Trophoblast cell (in vitro differentiated cells and primary cell): ENCODE measurements at regions not wholly inside any gene's neighbourhood (a gene's known extent, or its start where the extent isn't known, plus 50 kb on each side); places are given as distances from the start of the nearest gene placed in this dataset.

ENCODE experiments used
- DNase-seq, 2 donors: peaks; one replicate each; pipeline ENCODE4 v3.0.0-alpha.2; 2016
- H2AFZ ChIP-seq: 2 replicates; pipeline ENCODE4 v1.6.1; 2013; ENCODE audit warnings: low read length, moderate library complexity, mild to moderate bottlenecking; ENCODE audit not compliant: insufficient read depth, poor library complexity
- H2AK5ac ChIP-seq: 2 replicates; pipeline ENCODE4 v1.6.1; 2013; ENCODE audit warnings: mild to moderate bottlenecking, low read length
- H2BK120ac ChIP-seq: 2 replicates; pipeline ENCODE4 v1.6.1; 2013; ENCODE audit warnings: low read length, mild to moderate bottlenecking, moderate library complexity; ENCODE audit not compliant: insufficient read depth, poor library complexity
- H2BK12ac ChIP-seq: 2 replicates; pipeline ENCODE4 v1.6.1; 2013; ENCODE audit warnings: mild to moderate bottlenecking, low read length, moderate library complexity
- H2BK5ac ChIP-seq: 2 replicates; pipeline ENCODE4 v1.6.1; 2013; ENCODE audit warnings: low read length, low read depth, moderate library complexity, mild to moderate bottlenecking; ENCODE audit not compliant: poor library complexity
- H3K14ac ChIP-seq: 2 replicates; pipeline ENCODE4 v1.6.1; 2013; ENCODE audit warnings: mild to moderate bottlenecking, low read length
- H3K18ac ChIP-seq: 2 replicates; pipeline ENCODE4 v1.6.1; 2013; ENCODE audit warnings: mild to moderate bottlenecking, low read length
- H3K23ac ChIP-seq: 2 replicates; pipeline ENCODE4 v1.6.1; 2013; ENCODE audit warnings: low read length
- H3K27ac ChIP-seq: 2 replicates; pipeline ENCODE4 v1.5.1; 2013; ENCODE audit warnings: low read depth, mild to moderate bottlenecking, inconsistent platforms, low read length, moderate library complexity
- H3K27me3 ChIP-seq: 2 replicates; pipeline ENCODE4 v1.6.1; 2013; ENCODE audit warnings: inconsistent platforms, mild to moderate bottlenecking, low read length, moderate library complexity; ENCODE audit not compliant: insufficient read depth
- H3K36me3 ChIP-seq, 2 experiments: 1 replicate in 1 of 2; 2 replicates in 1 of 2; pipeline ENCODE4 v1.6.1; 2013; ENCODE audit warnings: low read length in 2 of 2, mild to moderate bottlenecking in 2 of 2, moderate library complexity in 1 of 2; ENCODE audit not compliant: insufficient read depth in 2 of 2, control insufficient read depth in 1 of 2
- H3K4ac ChIP-seq: 2 replicates; pipeline ENCODE4 v1.6.1; 2013; ENCODE audit warnings: low read depth, mild to moderate bottlenecking, low read length, moderate library complexity
- H3K4me1 ChIP-seq, 2 experiments: 1 replicate in 1 of 2; 2 replicates in 1 of 2; pipeline ENCODE4 v1.6.1; 2013; ENCODE audit warnings: low read length in 2 of 2, mild to moderate bottlenecking in 2 of 2, moderate library complexity in 1 of 2; ENCODE audit not compliant: insufficient read depth in 2 of 2, control insufficient read depth in 1 of 2
- H3K4me2 ChIP-seq: 2 replicates; pipeline ENCODE4 v1.6.1; 2013; ENCODE audit warnings: inconsistent platforms, mild to moderate bottlenecking, low read length, moderate library complexity
- H3K4me3 ChIP-seq: 2 replicates; pipeline ENCODE4 v1.5.1; 2013; ENCODE audit warnings: mild to moderate bottlenecking, low read depth, low read length, inconsistent platforms
- H3K79me1 ChIP-seq: one replicate; pipeline ENCODE4 v1.6.1; 2013; ENCODE audit warnings: low read length
- H3K79me2 ChIP-seq: 2 replicates; pipeline ENCODE4 v1.6.1; 2013; ENCODE audit warnings: low read length, mild to moderate bottlenecking; ENCODE audit not compliant: control insufficient read depth, insufficient read depth, poor library complexity
- H3K9ac ChIP-seq: 2 replicates; pipeline ENCODE4 v1.6.1; 2013; ENCODE audit warnings: mild to moderate bottlenecking, low read length
- H3K9me3 ChIP-seq: 2 replicates; pipeline ENCODE4 v1.6.1; 2013; ENCODE audit warnings: low read depth, mild to moderate bottlenecking, control low read depth, inconsistent platforms, low read length; ENCODE audit not compliant: insufficient read depth
- H4K12ac ChIP-seq: 2 replicates; pipeline ENCODE4 v1.6.1; 2013; ENCODE audit warnings: low read depth, mild to moderate bottlenecking, low read length, moderate library complexity
- H4K8ac ChIP-seq: 2 replicates; pipeline ENCODE4 v1.6.1; 2013; ENCODE audit warnings: low read depth, mild to moderate bottlenecking, low read length, moderate library complexity
- H4K91ac ChIP-seq: one replicate; pipeline ENCODE4 v1.6.1; 2013; ENCODE audit warnings: low read depth, mild to moderate bottlenecking, low read length, moderate library complexity
- whole genome bisulfite sequencing: extraction: QIAGEN DNeasy Blood & Tissue Kit; methylation state at CpG from one replicate; pipeline ENCODE4 v1.1.7; 2013; ENCODE audit warnings: missing lambda C conversion rate; ENCODE audit not compliant: insufficient read length, insufficient coverage; ENCODE audit errors: extremely low coverage; 5-methylcytosine and 5-hydroxymethylcytosine counted together

DNA sequence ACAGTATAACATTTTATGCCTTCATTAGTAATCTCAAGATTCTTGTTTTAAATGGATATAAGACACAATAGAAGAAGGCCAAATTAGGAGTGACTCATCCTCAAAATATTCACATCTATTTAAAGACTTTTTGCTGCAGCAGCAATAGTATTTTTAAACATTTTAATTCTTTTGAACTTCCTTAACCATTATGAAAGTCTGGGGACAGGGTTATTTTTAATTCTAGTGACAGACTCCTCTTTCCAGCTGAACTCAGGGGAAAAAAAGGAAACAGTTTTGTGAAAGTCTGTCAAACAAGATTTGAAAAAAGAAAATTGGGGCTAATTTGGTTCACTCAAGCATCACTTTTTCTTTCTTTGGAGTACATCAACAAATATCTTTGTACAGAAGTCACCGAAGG lies 541.8 kb downstream of the NUP35 start:
- H4K91ac ChIP-seq: no peak overlapping the region
- H3K14ac ChIP-seq: no peak overlapping the region
- no peak overlapping the region for H3K9ac ChIP-seq
- H3K4me2 ChIP-seq: no peak overlapping the region
- no peak overlapping the region for H3K4me3 ChIP-seq
- no peak overlapping the region for H2AK5ac ChIP-seq
- H4K12ac ChIP-seq: no peak overlapping the region
- no peaks in the 10 kb centered on the region for H3K36me3 ChIP-seq
- H2BK12ac ChIP-seq: no peak overlapping the region
- no peak overlapping the region for H4K8ac ChIP-seq
- no peak overlapping the region for H3K18ac ChIP-seq
- H3K79me1 ChIP-seq: no peaks in the 10 kb centered on the region
- H2BK5ac ChIP-seq: no peak overlapping the region
- H3K4me1 ChIP-seq: peaks cover 0 to 2% of the 10 kb centered on the region in 2 experiments
- no peaks in the 10 kb centered on the region for H3K79me2 ChIP-seq
- no peak overlapping the region for H2AFZ ChIP-seq
- H3K4ac ChIP-seq: no peak overlapping the region
- no CpG with 5 or more reads among the region's 1 CpG for whole genome bisulfite sequencing
- no peaks in the 10 kb centered on the region for H3K9me3 ChIP-seq
- H3K23ac ChIP-seq: no peak overlapping the region
- no peaks in the 10 kb centered on the region for H3K27me3 ChIP-seq
- no peak overlapping the region for H2BK120ac ChIP-seq
- H3K27ac ChIP-seq: no peak overlapping the region
- peak in 1 of 2 donors; percentile 3 for DNase-seq

GRCh38 chr2:183671233-183671632 lies 547.0 kb downstream of the NUP35 start:
- Histone ChIP-seq H3K36me3 (no peaks in the 10 kb centered on the region), H3K18ac (no peak overlapping the region), H3K79me2 (no peaks in the 10 kb centered on the region), H3K27ac (no peak overlapping the region), H3K14ac (no peak overlapping the region), H2BK5ac (no peak overlapping the region), H4K12ac (no peak overlapping the region), H3K79me1 (no peaks in the 10 kb centered on the region), H2AK5ac (no peak overlapping the region), H2AFZ (no peak overlapping the region), H2BK12ac (no peak overlapping the region), H3K23ac (no peak overlapping the region), H3K9me3 (no peaks in the 10 kb centered on the region), H2BK120ac (no peak overlapping the region), H4K91ac (no peak overlapping the region), H3K4me2 (no peak overlapping the region), H3K4me1 (peaks cover 0 to 2% of the 10 kb centered on the region in 2 experiments), H4K8ac (no peak overlapping the region), H3K9ac (no peak overlapping the region), H3K27me3 (no peaks in the 10 kb centered on the region), H3K4ac (no peak overlapping the region), H3K4me3 (no peak overlapping the region)
- DNase-seq: no peak
- WGBS: no CpG with 5 or more reads among the region's 2 CpGs

DNA sequence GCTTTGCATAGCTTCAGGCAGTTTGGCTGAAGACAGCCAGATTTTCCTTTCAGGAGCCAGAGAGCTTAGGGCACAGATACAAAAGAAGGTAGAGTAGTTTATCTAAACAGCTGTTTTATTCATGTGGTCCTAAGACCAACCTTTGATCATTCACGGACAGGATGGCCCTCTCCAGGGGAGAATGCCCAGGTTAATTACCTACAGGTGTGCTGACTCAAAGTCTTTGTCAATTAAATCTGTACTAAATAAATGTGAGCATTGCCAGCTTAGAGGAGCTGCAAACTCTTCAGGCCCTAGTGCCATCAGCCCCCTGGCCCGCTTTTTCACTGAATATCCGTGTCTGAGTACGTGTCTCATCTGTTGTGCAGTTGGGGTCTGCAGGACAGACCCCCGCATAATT lies 554.7 kb downstream of the NUP35 start:
- H3K23ac ChIP-seq: no peak overlapping the region
- H4K91ac ChIP-seq: no peak overlapping the region
- H2BK120ac ChIP-seq: no peak overlapping the region
- no peak overlapping the region for H3K9ac ChIP-seq
- H3K36me3 ChIP-seq: no peaks in the 10 kb centered on the region
- H4K8ac ChIP-seq: no peak overlapping the region
- no peaks in the 10 kb centered on the region for H3K79me1 ChIP-seq
- no peaks in the 10 kb centered on the region for H3K9me3 ChIP-seq
- H3K27me3 ChIP-seq: no peaks in the 10 kb centered on the region
- no peak overlapping the region for H2AFZ ChIP-seq
- no peak overlapping the region for H2BK5ac ChIP-seq
- no peak overlapping the region for H3K4ac ChIP-seq
- DNase-seq: no peak
- no peak overlapping the region for H4K12ac ChIP-seq
- H3K4me1 ChIP-seq: no peaks in the 10 kb centered on the region
- H2AK5ac ChIP-seq: no peak overlapping the region
- WGBS: no CpG with 5 or more reads among the region's 5 CpGs
- no peak overlapping the region for H2BK12ac ChIP-seq
- H3K4me2 ChIP-seq: no peak overlapping the region
- H3K14ac ChIP-seq: no peak overlapping the region
- no peak overlapping the region for H3K27ac ChIP-seq
- H3K18ac ChIP-seq: no peak overlapping the region
- H3K79me2 ChIP-seq: no peaks in the 10 kb centered on the region
- no peak overlapping the region for H3K4me3 ChIP-seq

- H3K79me2 ChIP-seq: no peaks in the 10 kb centered on the region
- no peak overlapping the region for H3K27ac ChIP-seq
- H4K12ac ChIP-seq: no peak overlapping the region
- H2AK5ac ChIP-seq: no peak overlapping the region
- H3K4me3 ChIP-seq: no peak overlapping the region
- H3K14ac ChIP-seq: no peak overlapping the region
- no peak overlapping the region for H2BK120ac ChIP-seq
- H4K91ac ChIP-seq: no peak overlapping the region
- no peak overlapping the region for H3K23ac ChIP-seq
- H2AFZ ChIP-seq: no peak overlapping the region
- no peak overlapping the region for H3K9ac ChIP-seq
- no peak overlapping the region for H3K18ac ChIP-seq
- H3K4me1 ChIP-seq: no peaks in the 10 kb centered on the region
- H3K27me3 ChIP-seq: no peaks in the 10 kb centered on the region
- no peak overlapping the region for H2BK12ac ChIP-seq
- no peak overlapping the region for H4K8ac ChIP-seq
- H3K79me1 ChIP-seq: no peaks in the 10 kb centered on the region
- no peak overlapping the region for H3K4ac ChIP-seq
- H2BK5ac ChIP-seq: no peak overlapping the region
- H3K9me3 ChIP-seq: no peaks in the 10 kb centered on the region
- no peak for DNase-seq
- no peak overlapping the region for H3K4me2 ChIP-seq
- no peaks in the 10 kb centered on the region for H3K36me3 ChIP-seq
- no CpG with 5 or more reads among the region's 2 CpGs for WGBS
Observed at GRCh38 chr2:183680573-183680972, 556.3 kb downstream of the NUP35 start.
